Testis (tissue), 2 donors: ENCODE measurements at regions not wholly inside any gene's neighbourhood (a gene's known extent, or its start where the extent isn't known, plus 50 kb on each side); places are given as distances from the start of the nearest gene placed in this dataset.

Experiments
- CTCF ChIP-seq, 3 experiments: fragments of 450-650 bp in 2 of 3; fragments of 200-600 bp in 1 of 3; sonication (generic) in 1 of 3; IDR thresholded peaks; one replicate each; pipeline ENCODE4 v1.5.1; 2016 to 2019; ENCODE audit warnings: antibody characterized with exemption in 3 of 3, mild to moderate bottlenecking in 2 of 3, moderate library complexity in 1 of 3
- POLR2A ChIP-seq: fragments of 450-650 bp; IDR thresholded peaks from one replicate; pipeline ENCODE4 v1.6.1; 2017; ENCODE audit warnings: antibody characterized with exemption, mild to moderate bottlenecking, moderate library complexity

GRCh38 chr12:127311720-127312364 lies 955.1 kb upstream of the TMEM132C start:
- TF ChIP-seq CTCF (IDR thresholded peaks at IDR 0.05) (no peak), POLR2A (no peak)
